CD14-positive monocyte (primary cell): ENCODE measurements at regions not wholly inside any gene's neighbourhood (a gene's known extent, or its start where the extent isn't known, plus 50 kb on each side); places are given as distances from the start of the nearest gene placed in this dataset.
A peak's percentile ranks its signal among the peaks of the same experiment; 100 is the strongest.

Experiments
- DNase-seq, 3 donors: peaks; one replicate each; pipeline ENCODE4 v3.0.0-alpha.2; 2011 to 2022
- H2AFZ ChIP-seq: 2 replicates; pipeline ENCODE4 v1.6.0; 2012; ENCODE audit warnings: mild to moderate bottlenecking, low read depth, low read length, inconsistent platforms; ENCODE audit not compliant: insufficient read depth, poor library complexity, severe bottlenecking
- H3K27ac ChIP-seq, 2 donors: 1 replicate in 1 of 2; 2 replicates in 1 of 2; pipeline ENCODE4 v1.5.1; 2012 to 2013; ENCODE audit warnings: low read length in 2 of 2, control low read depth in 1 of 2, inconsistent platforms in 1 of 2, low read depth in 1 of 2, mild to moderate bottlenecking in 1 of 2
- H3K27me3 ChIP-seq, 2 donors: one replicate each; pipeline versions ENCODE4 v1.6.0 to v1.6.1; 2011 to 2013; ENCODE audit warnings: low read length in 2 of 2; ENCODE audit not compliant: control insufficient read depth in 2 of 2, insufficient read depth in 2 of 2
- H3K36me3 ChIP-seq, 2 donors: replicated peaks in 1 of 2; 1 replicate in 1 of 2; 2 replicates in 1 of 2; pipeline versions ENCODE4 v1.5.1 to v1.6.1; 2012 to 2013; ENCODE audit warnings: low read length in 2 of 2, control low read depth in 1 of 2, inconsistent platforms in 1 of 2, mild to moderate bottlenecking in 1 of 2; ENCODE audit not compliant: insufficient read depth in 2 of 2, control insufficient read depth in 1 of 2
- H3K4me1 ChIP-seq, 2 donors: 1 replicate in 1 of 2; 2 replicates in 1 of 2; pipeline versions ENCODE4 v1.5.1 to v1.6.1; 2012 to 2013; ENCODE audit warnings: low read length in 2 of 2, control low read depth in 1 of 2, inconsistent platforms in 1 of 2, mild to moderate bottlenecking in 1 of 2, moderate library complexity in 1 of 2; ENCODE audit not compliant: insufficient read depth in 2 of 2, control insufficient read depth in 1 of 2
- H3K4me2 ChIP-seq: replicated peaks from 2 replicates; pipeline ENCODE3; 2012; ENCODE audit warnings: low read length, moderate library complexity, mild to moderate bottlenecking; ENCODE audit not compliant: poor library complexity, severe bottlenecking; ENCODE audit errors: extremely low read depth
- H3K4me3 ChIP-seq, 3 experiments: fragments of 200-600 bp in 1 of 3; sonication (generic) in 1 of 3; replicated peaks in 1 of 3; 1 replicate in 2 of 3; 2 replicates in 1 of 3; pipeline ENCODE4 v1.5.1; 2011 to 2013; ENCODE audit warnings: low read length in 3 of 3, mild to moderate bottlenecking in 3 of 3, control low read depth in 2 of 3, low read depth in 2 of 3, inconsistent platforms in 1 of 3, moderate library complexity in 1 of 3
- H3K79me2 ChIP-seq: 2 replicates; pipeline ENCODE4 v1.6.0; 2012; ENCODE audit warnings: mild to moderate bottlenecking, control low read depth, inconsistent platforms, low read length, moderate library complexity; ENCODE audit not compliant: insufficient read depth
- H3K9ac ChIP-seq: 2 replicates; pipeline ENCODE4 v1.6.0; 2017; ENCODE audit warnings: low read length, mild to moderate bottlenecking; ENCODE audit not compliant: insufficient read depth, poor library complexity, severe bottlenecking
- H3K9me3 ChIP-seq, 2 donors: replicated peaks in 1 of 2; 1 replicate in 1 of 2; 2 replicates in 1 of 2; pipeline versions ENCODE4 v1.5.1 to v1.6.1; 2012 to 2013; ENCODE audit warnings: low read length in 2 of 2, control low read depth in 1 of 2; ENCODE audit not compliant: control insufficient read depth in 1 of 2, insufficient read depth in 1 of 2
- H4K20me1 ChIP-seq: 2 replicates; pipeline ENCODE4 v1.6.0; 2012; ENCODE audit warnings: mild to moderate bottlenecking, low read length, control low read depth, moderate library complexity; ENCODE audit not compliant: insufficient read depth
- H3K27ac Mint-ChIP-seq, 7 donors: one replicate each; pipeline ENCODE4 v1.8.0; 2020; ENCODE audit warnings: mild to moderate bottlenecking in 7 of 7, mixed read lengths in 7 of 7, moderate library complexity in 6 of 7, inconsistent platforms in 2 of 7
- H3K27me3 Mint-ChIP-seq, 3 donors: one replicate each; pipeline ENCODE4 v1.8.0; 2021 to 2022; ENCODE audit warnings: low read depth in 3 of 3, mild to moderate bottlenecking in 3 of 3, mixed read lengths in 3 of 3, moderate library complexity in 3 of 3, inconsistent platforms in 1 of 3
- H3K36me3 Mint-ChIP-seq, 2 donors: one replicate each; pipeline ENCODE4 v1.8.0; 2020; ENCODE audit warnings: mixed read lengths in 2 of 2, inconsistent platforms in 1 of 2, mild to moderate bottlenecking in 1 of 2
- H3K4me1 Mint-ChIP-seq: one replicate; pipeline ENCODE4 v1.8.0; 2020; ENCODE audit warnings: mild to moderate bottlenecking, mixed read lengths
- H3K4me3 Mint-ChIP-seq, 2 donors: one replicate each; pipeline ENCODE4 v1.8.0; 2020; ENCODE audit warnings: mild to moderate bottlenecking in 2 of 2, mixed read lengths in 2 of 2, moderate library complexity in 1 of 2
- H3K9me3 Mint-ChIP-seq, 7 donors: one replicate each; pipeline ENCODE4 v1.8.0; 2020 to 2022; ENCODE audit warnings: mixed read lengths in 7 of 7, mild to moderate bottlenecking in 6 of 7, moderate library complexity in 6 of 7, inconsistent platforms in 2 of 7
- CTCF ChIP-seq: fragments of 200-600 bp; IDR thresholded peaks from one replicate; pipeline ENCODE4 v1.8.0; 2022; ENCODE audit warnings: antibody characterized with exemption, mild to moderate bottlenecking
- WGBS: methylation state at CpG from one replicate; pipeline ENCODE4 v1.1.5; 2013; ENCODE audit warnings: missing lambda C conversion rate; ENCODE audit not compliant: insufficient coverage; 5-methylcytosine and 5-hydroxymethylcytosine counted together
- intact Hi-C, 2 donors: fragments of 100-400 bp; cut with micrococcal nuclease; formaldehyde crosslinking; loops; one replicate each; pipeline versions ENCODE4 v1.15.0 to v1.15.1; 2023

- DNase-seq, result no peak
- H3K27ac ChIP-seq, result no peak overlapping the region
- Mint-ChIP-seq H3K27ac (no peak overlapping the region), H3K4me1 (no peaks in the 10 kb centered on the region), H3K9me3 (peaks cover 0 to 2% (median 0%) of the 10 kb centered on the region in 7 donors), H3K36me3 (no peaks in the 10 kb centered on the region), H3K4me3 (peak overlapping the region in 1 of 2 donors; percentile 58), H3K27me3 (peaks cover 34 to 39% (median 36%) of the 10 kb centered on the region in 3 donors)
- H3K79me2 ChIP-seq, result no peaks in the 10 kb centered on the region
- no peak overlapping the region for H2AFZ ChIP-seq
- no peaks in the 10 kb centered on the region for H4K20me1 ChIP-seq
- no peaks in the 10 kb centered on the region for H3K4me1 ChIP-seq
- peaks cover 30 to 58% of the 10 kb centered on the region in 2 donors for H3K27me3 ChIP-seq
- no peak overlapping the region for H3K4me3 ChIP-seq
- intact Hi-C loops, result no loop called here
- no peaks in the 10 kb centered on the region for H3K9me3 ChIP-seq
- no peak overlapping the region for H3K9ac ChIP-seq
- H3K36me3 ChIP-seq, result no peaks in the 10 kb centered on the region
- WGBS, result no CpG with 5 or more reads among the region's 1 CpG
- no peak overlapping the region for H3K4me2 ChIP-seq
- no peak for TF ChIP-seq CTCF
These were observed 81.8 kb upstream of the KCNA3 start for GRCh38 chr1:110756506-110756905.

GRCh38 chr1:110752941-110753725, 78.4 kb upstream of the KCNA3 start:
- Mint-ChIP-seq H3K27ac (no peak overlapping the region), H3K36me3 (no peaks in the 10 kb centered on the region), H3K9me3 (no peaks in the 10 kb centered on the region), H3K4me1 (no peaks in the 10 kb centered on the region), H3K4me3 (no peak overlapping the region), H3K27me3 (peaks cover 40 to 47% (median 41%) of the 10 kb centered on the region in 3 donors)
- Histone ChIP-seq H3K27me3 (peaks cover 26 to 52% of the 10 kb centered on the region in 2 donors), H3K79me2 (no peaks in the 10 kb centered on the region), H3K27ac (no peak overlapping the region), H2AFZ (no peak overlapping the region), H4K20me1 (no peaks in the 10 kb centered on the region), H3K36me3 (no peaks in the 10 kb centered on the region), H3K4me1 (no peaks in the 10 kb centered on the region), H3K4me3 (no peak overlapping the region), H3K9me3 (no peaks in the 10 kb centered on the region), H3K9ac (no peak overlapping the region), H3K4me2 (no peak overlapping the region)
- 94% methylated on average over 14 of the region's 23 CpGs for WGBS
- no peak for TF ChIP-seq CTCF
- no peak for DNase-seq
- intact Hi-C loops, result no loop called here
